Liver (tissue), 8 donors: ENCODE measurements at regions not wholly inside any gene's neighbourhood (a gene's known extent, or its start where the extent isn't known, plus 50 kb on each side); places are given as distances from the start of the nearest gene placed in this dataset.

ENCODE experiments used
- DNase-seq: peaks from one replicate; pipeline ENCODE4 v3.0.0-alpha.2; 2017; ENCODE audit warnings: low spot score
- H3K27ac ChIP-seq, 2 donors: one replicate each; pipeline ENCODE4 v1.7.0; 2013; ENCODE audit warnings: inconsistent platforms in 2 of 2, low read length in 2 of 2, control low read depth in 1 of 2, low read depth in 1 of 2, mild to moderate bottlenecking in 1 of 2
- H3K27me3 ChIP-seq, 4 donors: one replicate each; pipeline versions ENCODE4 v1.6.1 to v1.7.0; 2013; ENCODE audit warnings: low read length in 3 of 4, inconsistent platforms in 1 of 4, mild to moderate bottlenecking in 1 of 4, moderate library complexity in 1 of 4; ENCODE audit not compliant: control insufficient read depth in 4 of 4, insufficient read depth in 4 of 4
- H3K36me3 ChIP-seq, 4 donors: one replicate each; pipeline versions ENCODE4 v1.6.1 to v1.7.0; 2013; ENCODE audit warnings: low read length in 3 of 4, mild to moderate bottlenecking in 3 of 4, low read depth in 1 of 4, moderate library complexity in 1 of 4; ENCODE audit not compliant: control insufficient read depth in 4 of 4, insufficient read depth in 3 of 4
- H3K4me1 ChIP-seq, 4 donors: one replicate each; pipeline versions ENCODE4 v1.6.1 to v1.7.0; 2013; ENCODE audit warnings: low read length in 3 of 4, mild to moderate bottlenecking in 3 of 4, moderate library complexity in 1 of 4; ENCODE audit not compliant: control insufficient read depth in 4 of 4, insufficient read depth in 4 of 4
- H3K4me3 ChIP-seq, 3 donors: one replicate each; pipeline versions ENCODE4 v1.6.1 to v1.7.0; 2013; ENCODE audit warnings: low read length in 3 of 3, control low read depth in 1 of 3, low read depth in 1 of 3, mild to moderate bottlenecking in 1 of 3
- H3K9ac ChIP-seq, 2 donors: one replicate each; pipeline ENCODE4 v1.7.0; 2013; ENCODE audit warnings: low read length in 2 of 2, mild to moderate bottlenecking in 2 of 2, moderate library complexity in 2 of 2, control low read depth in 1 of 2, low read depth in 1 of 2
- H3K9me3 ChIP-seq, 4 donors: one replicate each; pipeline versions ENCODE4 v1.6.1 to v1.7.0; 2013; ENCODE audit warnings: low read length in 3 of 4; ENCODE audit not compliant: control insufficient read depth in 4 of 4
- EGR1 ChIP-seq, 2 donors: IDR thresholded peaks; 2 replicates each; pipeline ENCODE4 v1.6.1; 2016 to 2018; ENCODE audit warnings: antibody characterized with exemption in 2 of 2, low read depth in 2 of 2
- FOXA1 ChIP-seq: IDR thresholded peaks from 2 replicates; pipeline ENCODE4 v1.6.1; 2016; ENCODE audit warnings: antibody characterized with exemption
- FOXA2 ChIP-seq: IDR thresholded peaks from 2 replicates; pipeline ENCODE4 v1.6.1; 2016; ENCODE audit warnings: antibody characterized with exemption
- HNF4A ChIP-seq, 2 donors: conservative IDR thresholded peaks; 2 replicates each; pipeline ENCODE4 v1.6.1; 2016; ENCODE audit warnings: antibody characterized with exemption in 2 of 2, mild to moderate bottlenecking in 2 of 2
- HNF4G ChIP-seq: IDR thresholded peaks from 2 replicates; pipeline ENCODE4 v1.6.1; 2016; ENCODE audit warnings: antibody characterized with exemption
- JUND ChIP-seq, 2 donors: IDR thresholded peaks; 2 replicates each; pipeline ENCODE4 v1.6.1; 2016; ENCODE audit warnings: antibody characterized with exemption in 2 of 2
- MAX ChIP-seq: IDR thresholded peaks from 2 replicates; pipeline ENCODE4 v1.6.1; 2016; ENCODE audit warnings: antibody characterized with exemption
- NR2F2 ChIP-seq: IDR thresholded peaks from 2 replicates; pipeline ENCODE4 v1.6.1; 2016; ENCODE audit warnings: antibody characterized with exemption
- RAD21 ChIP-seq, 2 donors: IDR thresholded peaks; 2 replicates each; pipeline ENCODE4 v1.6.1; 2016; ENCODE audit warnings: antibody characterized with exemption in 2 of 2, mild to moderate bottlenecking in 2 of 2
- RXRA ChIP-seq, 2 donors: IDR thresholded peaks; 2 replicates each; pipeline ENCODE4 v1.6.1; 2017 to 2018; ENCODE audit warnings: antibody characterized with exemption in 2 of 2, mild to moderate bottlenecking in 1 of 2
- SP1 ChIP-seq: IDR thresholded peaks from 2 replicates; pipeline ENCODE4 v1.6.1; 2018; ENCODE audit warnings: antibody characterized with exemption, mild to moderate bottlenecking
- YY1 ChIP-seq: IDR thresholded peaks from 2 replicates; pipeline ENCODE4 v1.6.1; 2016; ENCODE audit warnings: antibody characterized with exemption, mild to moderate bottlenecking
- ZBTB33 ChIP-seq: IDR thresholded peaks from 2 replicates; pipeline ENCODE4 v1.6.1; 2016; ENCODE audit warnings: antibody characterized with exemption
- WGBS: extraction: QIAGEN DNeasy Blood & Tissue Kit; methylation state at CpG from one replicate; pipeline ENCODE4 v1.1.7; 2013; 5-methylcytosine and 5-hydroxymethylcytosine counted together
- TF ChIP-seq, protein P1 (sequence below): IDR thresholded peaks from 2 replicates; pipeline ENCODE4 v1.6.1; 2016; ENCODE audit warnings: antibody characterized with exemption
- TF ChIP-seq, protein P2 (sequence below): IDR thresholded peaks from 2 replicates; pipeline ENCODE4 v1.6.1; 2016; ENCODE audit warnings: antibody characterized with exemption, mild to moderate bottlenecking
- TF ChIP-seq, protein P3 (sequence below): fragments of 150-350 bp; IDR thresholded peaks from 2 replicates; pipeline ENCODE4 v1.5.1; 2017; ENCODE audit warnings: improper control_type of control experiment, low read depth, low read length; ENCODE audit not compliant: missing input control
- donor health status: healthy.
- donor health status: healthy.
- donor health status: healthy.
- donor health status: healthy.
- donor health status: healthy.

- no peak for DNase-seq
- Histone ChIP-seq H3K4me3 (no peak overlapping the region), H3K4me1 (no peaks in the 10 kb centered on the region), H3K27ac (no peak overlapping the region), H3K27me3 (no peaks in the 10 kb centered on the region), H3K9me3 (no peaks in the 10 kb centered on the region), H3K9ac (no peak overlapping the region), H3K36me3 (no peaks in the 10 kb centered on the region)
- 73% methylated on average over 6 of the region's 6 CpGs for WGBS
- TF ChIP-seq ZBTB33 (no peak), FOXA2 (no peak), FOXA1 (no peak)
- TF ChIP-seq, protein P1, sequence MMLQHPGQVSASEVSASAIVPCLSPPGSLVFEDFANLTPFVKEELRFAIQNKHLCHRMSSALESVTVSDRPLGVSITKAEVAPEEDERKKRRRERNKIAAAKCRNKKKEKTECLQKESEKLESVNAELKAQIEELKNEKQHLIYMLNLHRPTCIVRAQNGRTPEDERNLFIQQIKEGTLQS, result no peak
- TF ChIP-seq, protein P2, sequence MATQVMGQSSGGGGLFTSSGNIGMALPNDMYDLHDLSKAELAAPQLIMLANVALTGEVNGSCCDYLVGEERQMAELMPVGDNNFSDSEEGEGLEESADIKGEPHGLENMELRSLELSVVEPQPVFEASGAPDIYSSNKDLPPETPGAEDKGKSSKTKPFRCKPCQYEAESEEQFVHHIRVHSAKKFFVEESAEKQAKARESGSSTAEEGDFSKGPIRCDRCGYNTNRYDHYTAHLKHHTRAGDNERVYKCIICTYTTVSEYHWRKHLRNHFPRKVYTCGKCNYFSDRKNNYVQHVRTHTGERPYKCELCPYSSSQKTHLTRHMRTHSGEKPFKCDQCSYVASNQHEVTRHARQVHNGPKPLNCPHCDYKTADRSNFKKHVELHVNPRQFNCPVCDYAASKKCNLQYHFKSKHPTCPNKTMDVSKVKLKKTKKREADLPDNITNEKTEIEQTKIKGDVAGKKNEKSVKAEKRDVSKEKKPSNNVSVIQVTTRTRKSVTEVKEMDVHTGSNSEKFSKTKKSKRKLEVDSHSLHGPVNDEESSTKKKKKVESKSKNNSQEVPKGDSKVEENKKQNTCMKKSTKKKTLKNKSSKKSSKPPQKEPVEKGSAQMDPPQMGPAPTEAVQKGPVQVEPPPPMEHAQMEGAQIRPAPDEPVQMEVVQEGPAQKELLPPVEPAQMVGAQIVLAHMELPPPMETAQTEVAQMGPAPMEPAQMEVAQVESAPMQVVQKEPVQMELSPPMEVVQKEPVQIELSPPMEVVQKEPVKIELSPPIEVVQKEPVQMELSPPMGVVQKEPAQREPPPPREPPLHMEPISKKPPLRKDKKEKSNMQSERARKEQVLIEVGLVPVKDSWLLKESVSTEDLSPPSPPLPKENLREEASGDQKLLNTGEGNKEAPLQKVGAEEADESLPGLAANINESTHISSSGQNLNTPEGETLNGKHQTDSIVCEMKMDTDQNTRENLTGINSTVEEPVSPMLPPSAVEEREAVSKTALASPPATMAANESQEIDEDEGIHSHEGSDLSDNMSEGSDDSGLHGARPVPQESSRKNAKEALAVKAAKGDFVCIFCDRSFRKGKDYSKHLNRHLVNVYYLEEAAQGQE, result no peak
These were observed 273.7 kb upstream of the LRATD1 start for GRCh38 chr2:14358774-14359173.

DNA sequence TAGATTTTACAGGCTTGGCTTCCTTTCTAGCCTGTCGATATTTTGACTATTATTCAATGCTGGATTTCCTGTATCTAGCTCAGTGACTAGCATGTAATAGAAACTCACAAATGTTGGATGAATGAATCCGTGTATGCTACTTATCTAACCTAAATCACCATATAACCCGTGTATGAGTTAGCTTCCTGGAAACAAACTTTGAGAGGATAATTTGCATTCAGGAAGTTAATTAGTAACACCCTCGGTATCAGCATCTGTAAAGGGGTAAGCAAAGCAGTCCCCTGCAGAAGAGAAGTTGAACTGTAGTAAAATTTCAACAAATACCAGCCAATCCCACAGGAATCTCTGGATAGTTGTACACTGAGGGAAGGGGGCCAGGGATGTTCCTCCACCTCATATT lies 269.4 kb upstream of the LRATD1 start:
- TF ChIP-seq FOXA2 (no peak), JUND (IDR thresholded peaks at IDR 0.05) (no peak), HNF4A (conservative IDR thresholded peaks at IDR 0.05) (no peak), NR2F2 (no peak), RXRA (IDR thresholded peaks at IDR 0.05) (no peak), SP1 (no peak), HNF4G (no peak), YY1 (no peak), MAX (no peak), RAD21 (IDR thresholded peaks at IDR 0.05) (no peak), EGR1 (IDR thresholded peaks at IDR 0.05; ENCODE audit: low read depth in 2 of 2) (no peak)
- TF ChIP-seq, protein P2, result no peak
- TF ChIP-seq, protein P3, sequence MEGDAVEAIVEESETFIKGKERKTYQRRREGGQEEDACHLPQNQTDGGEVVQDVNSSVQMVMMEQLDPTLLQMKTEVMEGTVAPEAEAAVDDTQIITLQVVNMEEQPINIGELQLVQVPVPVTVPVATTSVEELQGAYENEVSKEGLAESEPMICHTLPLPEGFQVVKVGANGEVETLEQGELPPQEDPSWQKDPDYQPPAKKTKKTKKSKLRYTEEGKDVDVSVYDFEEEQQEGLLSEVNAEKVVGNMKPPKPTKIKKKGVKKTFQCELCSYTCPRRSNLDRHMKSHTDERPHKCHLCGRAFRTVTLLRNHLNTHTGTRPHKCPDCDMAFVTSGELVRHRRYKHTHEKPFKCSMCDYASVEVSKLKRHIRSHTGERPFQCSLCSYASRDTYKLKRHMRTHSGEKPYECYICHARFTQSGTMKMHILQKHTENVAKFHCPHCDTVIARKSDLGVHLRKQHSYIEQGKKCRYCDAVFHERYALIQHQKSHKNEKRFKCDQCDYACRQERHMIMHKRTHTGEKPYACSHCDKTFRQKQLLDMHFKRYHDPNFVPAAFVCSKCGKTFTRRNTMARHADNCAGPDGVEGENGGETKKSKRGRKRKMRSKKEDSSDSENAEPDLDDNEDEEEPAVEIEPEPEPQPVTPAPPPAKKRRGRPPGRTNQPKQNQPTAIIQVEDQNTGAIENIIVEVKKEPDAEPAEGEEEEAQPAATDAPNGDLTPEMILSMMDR, result no peak
- TF ChIP-seq, protein P1, result no peak
- H3K27me3 ChIP-seq, result no peaks in the 10 kb centered on the region
- DNase-seq, result no peak
- no peaks in the 10 kb centered on the region for H3K9me3 ChIP-seq
- no peaks in the 10 kb centered on the region for H3K36me3 ChIP-seq
- no peak overlapping the region for H3K27ac ChIP-seq
- no peaks in the 10 kb centered on the region for H3K4me1 ChIP-seq
- no peak overlapping the region for H3K4me3 ChIP-seq
- H3K9ac ChIP-seq, result no peak overlapping the region
- 65% methylated on average over 4 of the region's 4 CpGs for WGBS
